Caco-2 (cell line): ENCODE measurements at regions not wholly inside any gene's neighbourhood (a gene's known extent, or its start where the extent isn't known, plus 50 kb on each side); places are given as distances from the start of the nearest gene placed in this dataset.

ENCODE experiments used
- BruUV-seq: library from RNA; stranded (reverse); fragments of 400-500 nt; replicated peaks from 2 replicates; lab custom pipeline; 2021; lab: Mats Ljungman, UMichigan
- CTCF ChIA-PET: fragments of 300-600 bp; sonication (Branson Sonifier 250); formaldehyde crosslinking; loops from one replicate; lab custom pipeline; 2022; ENCODE audit warnings: antibody characterized with exemption; lab: Charles Lee
- POLR2A ChIA-PET: fragments of 300-600 bp; sonication (Branson Sonifier 250); formaldehyde crosslinking; loops from one replicate; lab custom pipeline; 2022; ENCODE audit warnings: antibody characterized with exemption; lab: Charles Lee
- DNase-seq, 2 experiments: peaks; one replicate each; pipeline versions ENCODE4 v3.0.0 to v3.0.0-alpha.2; 2020 to 2022
- H3K27me3 ChIP-seq: replicated peaks from 2 replicates; pipeline ENCODE4 v1.6.0; 2011; ENCODE audit warnings: low read length; ENCODE audit not compliant: control insufficient read depth, insufficient read depth
- H3K36me3 ChIP-seq: 2 replicates; pipeline ENCODE4 v1.5.1; 2011; ENCODE audit warnings: low read length; ENCODE audit not compliant: control insufficient read depth, insufficient read depth
- H3K4me1 ChIP-seq: fragments of 250-450 bp; sonication (Bioruptor Pico); 2 replicates; pipeline ENCODE4 v1.5.1; 2020; ENCODE audit warnings: mild to moderate bottlenecking
- H3K4me3 ChIP-seq: 2 replicates; pipeline ENCODE4 v1.5.1; 2011; ENCODE audit warnings: low read depth, mild to moderate bottlenecking, control low read depth, low read length
- H3K9me3 ChIP-seq: fragments of 250-450 bp; sonication (Bioruptor Pico); 2 replicates; pipeline ENCODE4 v1.5.1; 2020; ENCODE audit warnings: mild to moderate bottlenecking, moderate library complexity
- H3K27ac Mint-ChIP-seq: one replicate; pipeline ENCODE4 v1.8.0; 2022; ENCODE audit warnings: mixed read lengths; ENCODE audit not compliant: unreplicated experiment
- H3K27me3 Mint-ChIP-seq: one replicate; pipeline ENCODE4 v1.8.0; 2022; ENCODE audit warnings: mixed read lengths; ENCODE audit not compliant: insufficient read depth, unreplicated experiment
- H3K36me3 Mint-ChIP-seq: one replicate; pipeline ENCODE4 v1.8.0; 2022; ENCODE audit warnings: mild to moderate bottlenecking, mixed read lengths; ENCODE audit not compliant: insufficient read depth, unreplicated experiment
- H3K4me1 Mint-ChIP-seq: one replicate; pipeline ENCODE4 v1.8.0; 2022; ENCODE audit warnings: low read depth, mixed read lengths; ENCODE audit not compliant: unreplicated experiment
- H3K4me3 Mint-ChIP-seq: one replicate; pipeline ENCODE4 v1.8.0; 2022; ENCODE audit warnings: mild to moderate bottlenecking, moderate library complexity, mixed read lengths; ENCODE audit not compliant: unreplicated experiment
- H3K9me3 Mint-ChIP-seq: one replicate; pipeline ENCODE4 v1.8.0; 2022; ENCODE audit warnings: mixed read lengths; ENCODE audit not compliant: unreplicated experiment
- intact Hi-C: fragments of 100-400 bp; cut with micrococcal nuclease; formaldehyde crosslinking; loops from one replicate; pipeline ENCODE4 v1.10.0; 2022; ENCODE audit not compliant: unreplicated experiment
- TF ChIP-seq, protein P1 (sequence below), 2 experiments: fragments of 200-600 bp in 1 of 2; IDR thresholded peaks; 1 replicate in 1 of 2; 2 replicates in 1 of 2; pipeline versions ENCODE4 v1.5.1 to v1.8.0; 2011 to 2022; ENCODE audit warnings: antibody characterized with exemption in 1 of 2, control low read depth in 1 of 2, inconsistent platforms in 1 of 2, low read depth in 1 of 2, low read length in 1 of 2, mild to moderate bottlenecking in 1 of 2, moderate library complexity in 1 of 2; ENCODE audit not compliant: insufficient read depth in 1 of 2, severe bottlenecking in 1 of 2, unreplicated experiment in 1 of 2

DNA sequence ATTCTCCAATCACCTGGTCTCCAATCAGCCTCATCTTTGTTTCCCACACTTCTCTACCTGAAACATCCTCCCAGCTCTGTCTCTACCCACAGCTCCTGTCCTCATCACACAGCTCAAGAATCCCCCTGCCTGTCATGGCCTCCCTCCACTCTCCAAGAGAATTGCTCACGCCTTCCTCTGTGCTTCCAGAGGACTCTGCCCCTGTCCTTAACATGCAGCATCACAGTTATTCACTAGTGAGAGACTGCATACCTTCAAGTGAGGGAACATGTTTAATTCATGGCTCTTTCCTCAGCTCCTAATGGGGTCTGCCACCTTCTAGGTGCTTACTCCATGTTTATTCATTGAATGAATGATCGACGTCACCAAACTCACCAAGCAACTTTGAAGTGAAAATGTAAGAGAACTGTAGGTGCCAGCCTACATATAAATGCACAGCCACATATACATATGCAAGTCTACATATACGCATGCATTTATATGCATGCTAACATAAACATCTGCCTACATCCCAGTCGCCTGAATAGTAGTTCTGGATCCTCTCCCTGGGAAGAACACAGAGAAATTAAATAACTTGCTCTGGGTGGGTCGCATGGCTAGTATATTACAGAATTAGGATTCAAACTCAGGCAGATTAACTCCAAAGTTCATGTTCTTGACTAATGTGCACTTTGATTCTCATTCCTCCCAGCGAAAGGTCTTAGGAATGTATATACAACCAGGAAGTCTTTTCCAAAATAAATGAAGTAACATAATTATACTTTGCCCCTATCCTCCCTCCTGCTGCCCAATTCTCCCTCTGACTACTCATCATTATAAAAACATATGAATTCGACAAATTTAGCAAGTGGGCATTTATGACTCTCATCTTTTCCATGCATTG is 295.6 kb downstream of the MAFB start:
- intact Hi-C loops: no loop called here
- Histone ChIP-seq H3K27me3 (no peaks in the 10 kb centered on the region), H3K9me3 (no peaks in the 10 kb centered on the region), H3K36me3 (no peaks in the 10 kb centered on the region), H3K4me3 (no peak overlapping the region), H3K4me1 (no peaks in the 10 kb centered on the region)
- Mint-ChIP-seq H3K4me1 (no peaks in the 10 kb centered on the region), H3K9me3 (no peaks in the 10 kb centered on the region), H3K27ac (no peak overlapping the region), H3K36me3 (no peaks in the 10 kb centered on the region), H3K4me3 (no peak overlapping the region), H3K27me3 (peaks cover 5% of the 10 kb centered on the region)
- POLR2A ChIA-PET: interaction anchor here (0.5 kb wide), 1 partner anchor 82 kb away, joined by 5 read pairs; no protein-coding TSS in a partner anchor
- no peak for DNase-seq
- TF ChIP-seq, protein P1, sequence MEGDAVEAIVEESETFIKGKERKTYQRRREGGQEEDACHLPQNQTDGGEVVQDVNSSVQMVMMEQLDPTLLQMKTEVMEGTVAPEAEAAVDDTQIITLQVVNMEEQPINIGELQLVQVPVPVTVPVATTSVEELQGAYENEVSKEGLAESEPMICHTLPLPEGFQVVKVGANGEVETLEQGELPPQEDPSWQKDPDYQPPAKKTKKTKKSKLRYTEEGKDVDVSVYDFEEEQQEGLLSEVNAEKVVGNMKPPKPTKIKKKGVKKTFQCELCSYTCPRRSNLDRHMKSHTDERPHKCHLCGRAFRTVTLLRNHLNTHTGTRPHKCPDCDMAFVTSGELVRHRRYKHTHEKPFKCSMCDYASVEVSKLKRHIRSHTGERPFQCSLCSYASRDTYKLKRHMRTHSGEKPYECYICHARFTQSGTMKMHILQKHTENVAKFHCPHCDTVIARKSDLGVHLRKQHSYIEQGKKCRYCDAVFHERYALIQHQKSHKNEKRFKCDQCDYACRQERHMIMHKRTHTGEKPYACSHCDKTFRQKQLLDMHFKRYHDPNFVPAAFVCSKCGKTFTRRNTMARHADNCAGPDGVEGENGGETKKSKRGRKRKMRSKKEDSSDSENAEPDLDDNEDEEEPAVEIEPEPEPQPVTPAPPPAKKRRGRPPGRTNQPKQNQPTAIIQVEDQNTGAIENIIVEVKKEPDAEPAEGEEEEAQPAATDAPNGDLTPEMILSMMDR (IDR thresholded peaks at IDR 0.05; ENCODE audit: insufficient read depth in 1 of 2, low read depth in 1 of 2, low read length in 1 of 2, severe bottlenecking in 1 of 2, unreplicated experiment in 1 of 2): no peak
- BruUV-seq: no TSS peak
- CTCF ChIA-PET: interaction anchor here (0.6 kb wide), 1 partner anchor 483 kb away, joined by 3 read pairs; no protein-coding TSS in a partner anchor

DNA sequence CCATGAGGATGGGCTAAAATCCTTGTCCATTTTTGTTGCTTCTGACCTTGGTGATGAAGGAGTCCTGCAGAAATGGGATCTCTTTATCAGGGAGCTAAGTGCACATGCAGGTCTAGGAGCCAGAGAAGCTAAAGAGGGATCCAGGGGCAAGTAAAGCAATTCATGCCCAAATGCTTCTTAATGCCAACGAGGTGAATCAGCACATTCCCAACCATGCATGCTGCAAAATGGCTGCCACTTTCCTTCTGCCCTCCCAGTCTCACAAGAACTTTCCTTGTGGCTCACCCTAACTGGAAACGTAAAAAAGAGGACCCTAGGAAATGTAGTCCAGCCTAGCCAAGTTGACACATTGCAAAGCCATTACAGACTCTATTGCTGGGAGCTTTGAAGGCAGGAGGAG is 298.4 kb downstream of the MAFB start:
- Mint-ChIP-seq H3K4me3 (no peak overlapping the region), H3K9me3 (peaks cover 13% of the 10 kb centered on the region), H3K27ac (no peak overlapping the region), H3K27me3 (peaks cover 5% of the 10 kb centered on the region), H3K36me3 (peaks cover 4% of the 10 kb centered on the region), H3K4me1 (no peaks in the 10 kb centered on the region)
- TF ChIP-seq, protein P1 (IDR thresholded peaks at IDR 0.05; ENCODE audit: insufficient read depth in 1 of 2, low read depth in 1 of 2, low read length in 1 of 2, severe bottlenecking in 1 of 2, unreplicated experiment in 1 of 2): no peak
- CTCF ChIA-PET: no interaction called here
- no peaks in the 10 kb centered on the region for H3K27me3 ChIP-seq
- DNase-seq: no peak
- no peak overlapping the region for H3K4me3 ChIP-seq
- no TSS peak for BruUV-seq
- no peaks in the 10 kb centered on the region for H3K36me3 ChIP-seq
- POLR2A ChIA-PET: no interaction called here
- H3K9me3 ChIP-seq: 0 out of 2 replicates have a peak, but pooled peaks cover 10% of the 10 kb centered on the region
- no peaks in the 10 kb centered on the region for H3K4me1 ChIP-seq
- intact Hi-C loops: no loop called here

DNA sequence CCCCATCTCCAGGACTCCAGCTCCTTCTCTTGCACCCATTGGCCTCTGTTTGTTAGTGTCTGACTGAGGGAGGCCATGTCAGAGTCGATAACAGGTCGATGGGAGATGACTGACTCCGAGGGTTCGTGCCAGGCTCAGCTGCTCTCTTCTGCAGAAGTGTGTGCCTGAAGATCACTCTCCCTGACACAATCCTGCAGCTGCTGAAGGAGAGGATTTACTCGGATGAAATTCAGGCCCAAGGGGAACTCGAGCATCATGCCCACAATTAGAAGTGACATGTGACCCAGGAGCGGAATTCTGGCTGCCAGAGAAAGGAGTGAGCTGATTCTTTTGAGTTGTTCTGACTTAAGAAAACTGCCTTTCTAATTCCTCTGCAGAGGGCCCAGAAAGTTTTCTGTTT is 318.2 kb downstream of the MAFB start:
- no peak for DNase-seq
- POLR2A ChIA-PET: no interaction called here

More for the DNA sequence above, 318.2 kb downstream of the MAFB start:
- peaks cover 8% of the 10 kb centered on the region for H3K9me3 Mint-ChIP-seq
- no TSS peak for BruUV-seq
- Histone ChIP-seq H3K36me3 (no peaks in the 10 kb centered on the region), H3K27me3 (no peaks in the 10 kb centered on the region), H3K9me3 (no peaks in the 10 kb centered on the region), H3K4me3 (no peak overlapping the region), H3K4me1 (no peaks in the 10 kb centered on the region)
- intact Hi-C loops: no loop called here
- CTCF ChIA-PET: no interaction called here
- no peak overlapping the region for H3K27ac Mint-ChIP-seq
- H3K36me3 Mint-ChIP-seq: no peaks in the 10 kb centered on the region
- H3K4me3 Mint-ChIP-seq: no peak overlapping the region
- TF ChIP-seq, protein P1 (IDR thresholded peaks at IDR 0.05; ENCODE audit: insufficient read depth in 1 of 2, low read depth in 1 of 2, low read length in 1 of 2, severe bottlenecking in 1 of 2, unreplicated experiment in 1 of 2): no peak
- peaks cover 11% of the 10 kb centered on the region for H3K27me3 Mint-ChIP-seq
- no peaks in the 10 kb centered on the region for H3K4me1 Mint-ChIP-seq
